ENCODE measurements at regions not wholly inside any gene's neighbourhood (a gene's known extent, or its start where the extent isn't known, plus 50 kb on each side); places are given as distances from the start of the nearest gene placed in this dataset.

GRCh38 chr11:121241343-121242211, 51.0 kb upstream of the SC5D start:
- POLR2A ChIA-PET (ENCODE audit: low non-redundant PET): no interaction called here
- no peak for TF ChIP-seq CTCF (conservative IDR thresholded peaks at IDR 0.05; ENCODE audit: low read depth)
- no peak for DNase-seq (ENCODE audit: low spot score)
- CTCF ChIA-PET: interaction anchor here (0.6 kb wide), 2 partner anchors 11 to 1315 kb away, joined by 3 read pairs; no protein-coding TSS in a partner anchor
- H3K27ac ChIP-seq: no peak overlapping the region
